SU-DHL-6 (cell line): ENCODE measurements at regions not wholly inside any gene's neighbourhood (a gene's known extent, or its start where the extent isn't known, plus 50 kb on each side); places are given as distances from the start of the nearest gene placed in this dataset.
"Not testable (repeated sequence)": the region's sequence is repeated elsewhere in the genome, so short reads cannot be mapped to it uniquely, and the experiment has no call there.

ENCODE experiments used
- H2AFZ ChIP-seq: fragments of 200-600 bp; sonication (generic); 2 replicates; pipeline ENCODE4 v1.6.1; 2014; ENCODE audit warnings: low read depth, mild to moderate bottlenecking, moderate library complexity, mixed read lengths, antibody characterized with exemption, low read length; ENCODE audit not compliant: severe bottlenecking
- H3F3A ChIP-seq: fragments of 200-600 bp; shearing (Covaris generic); 2 replicates; pipeline ENCODE4 v1.6.0; 2016; ENCODE audit warnings: antibody characterized with exemption, mild to moderate bottlenecking; ENCODE audit not compliant: insufficient read depth
- H3K27ac ChIP-seq: fragments of 200-600 bp; sonication (generic); 2 replicates; pipeline ENCODE4 v1.5.1; 2016; ENCODE audit warnings: low read depth, mild to moderate bottlenecking, low read length, moderate library complexity, mixed read lengths
- H3K27me3 ChIP-seq: fragments of 200-600 bp; sonication (generic), shearing (Covaris generic); 2 replicates; pipeline ENCODE4 v1.6.0; 2014; ENCODE audit warnings: mild to moderate bottlenecking, low read length
- H3K36me3 ChIP-seq: fragments of 200-600 bp; sonication (generic); 2 replicates; pipeline ENCODE4 v1.6.1; 2014; ENCODE audit warnings: mild to moderate bottlenecking, low read length, mixed read lengths
- H3K4me2 ChIP-seq: fragments of 300-600, 200-600 bp; shearing (Covaris generic), sonication (generic); 2 replicates; pipeline ENCODE4 v1.6.0; 2014; ENCODE audit warnings: low read length, low read depth, mild to moderate bottlenecking; ENCODE audit not compliant: poor library complexity, severe bottlenecking
- H3K4me3 ChIP-seq: fragments of 200-600 bp; sonication (generic); 2 replicates; pipeline ENCODE4 v1.5.1; 2014; ENCODE audit warnings: antibody characterized with exemption, low read length, mild to moderate bottlenecking, mixed read lengths; ENCODE audit not compliant: insufficient read depth, poor library complexity, severe bottlenecking
- H3K79me2 ChIP-seq: fragments of 200-600 bp; sonication (generic); 2 replicates; pipeline ENCODE4 v1.6.1; 2014; ENCODE audit warnings: mild to moderate bottlenecking, low read length, moderate library complexity; ENCODE audit not compliant: insufficient read depth
- H3K9ac ChIP-seq: fragments of 200-600 bp; sonication (generic); 2 replicates; pipeline ENCODE4 v1.7.0; 2014; ENCODE audit warnings: mild to moderate bottlenecking, low read length
- H3K9me2 ChIP-seq: fragments of 200-600 bp; sonication (generic); replicated peaks from 2 replicates; pipeline ENCODE4 v1.6.1; 2014; ENCODE audit warnings: low read length; ENCODE audit not compliant: insufficient read depth
- H3K9me3 ChIP-seq: fragments of 200-600 bp; sonication (generic); 2 replicates; pipeline ENCODE4 v1.6.1; 2014; ENCODE audit warnings: low read length, mixed read lengths; ENCODE audit not compliant: insufficient read depth
- H4K20me1 ChIP-seq: fragments of 200-600 bp; sonication (generic); 2 replicates; pipeline ENCODE4 v1.6.1; 2014; ENCODE audit warnings: low read depth, mild to moderate bottlenecking, antibody characterized with exemption, low read length, moderate library complexity, mixed read lengths

DNA sequence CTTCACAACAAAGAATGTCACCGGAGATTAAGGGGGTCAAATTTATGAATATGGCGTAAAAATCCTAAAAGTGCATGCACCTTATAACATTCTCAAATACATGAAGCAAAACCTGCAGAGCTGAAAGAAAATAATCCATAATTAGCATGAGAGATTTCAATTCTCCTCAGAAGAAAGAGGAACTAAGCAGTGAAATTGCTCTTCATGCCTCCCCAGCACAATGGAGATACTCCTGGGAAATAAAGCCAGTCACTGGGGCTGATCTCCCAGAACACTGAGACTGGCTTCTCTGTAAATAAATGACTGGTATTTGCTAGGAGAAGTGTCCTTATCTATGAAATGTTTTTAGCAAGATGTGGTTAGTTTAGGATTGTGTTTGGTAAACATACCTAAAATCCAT lies 68.1 kb downstream of the GOLGA6L6 start:
- H3K79me2 ChIP-seq, H4K20me1 ChIP-seq, H3K4me3 ChIP-seq, H2AFZ ChIP-seq, H3K9ac ChIP-seq, H3F3A ChIP-seq, H3K9me3 ChIP-seq, H3K9me2 ChIP-seq, H3K27ac ChIP-seq, H3K4me2 ChIP-seq, H3K36me3 ChIP-seq, H3K27me3 ChIP-seq: not testable (repeated sequence)

GRCh38 chr15:20472983-20473382 lies 68.6 kb downstream of the GOLGA6L6 start:
- H3K9me3 ChIP-seq, H2AFZ ChIP-seq, H3K9ac ChIP-seq, H3K36me3 ChIP-seq, H3K27me3 ChIP-seq, H3K9me2 ChIP-seq, H4K20me1 ChIP-seq, H3K4me2 ChIP-seq, H3K4me3 ChIP-seq, H3F3A ChIP-seq, H3K27ac ChIP-seq, H3K79me2 ChIP-seq: not testable (repeated sequence)

DNA sequence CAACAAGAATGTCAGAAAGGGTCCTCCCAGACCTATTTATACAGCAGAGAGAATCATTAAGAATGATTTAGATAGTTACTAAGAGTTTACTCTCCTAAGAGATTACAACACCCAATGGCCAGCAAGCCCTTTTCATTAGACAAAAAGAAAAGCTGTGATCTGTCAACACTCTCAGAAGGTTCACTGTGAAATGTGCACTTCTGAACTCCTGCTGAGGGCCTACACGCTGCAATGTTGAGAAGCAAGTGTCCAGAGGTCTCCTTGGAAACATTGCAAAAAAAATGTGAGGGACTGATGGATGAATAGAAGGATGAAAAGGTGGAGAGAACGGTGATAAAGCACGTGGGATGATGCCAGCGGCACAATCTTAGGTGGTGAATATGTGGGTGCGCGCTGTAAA lies 70.8 kb downstream of the GOLGA6L6 start:
- not testable (repeated sequence) for H4K20me1 ChIP-seq, H3K4me3 ChIP-seq, H3K79me2 ChIP-seq, H2AFZ ChIP-seq, H3K27me3 ChIP-seq, H3K27ac ChIP-seq, H3K4me2 ChIP-seq, H3K9me3 ChIP-seq, H3K9ac ChIP-seq, H3K9me2 ChIP-seq, H3F3A ChIP-seq, H3K36me3 ChIP-seq

DNA sequence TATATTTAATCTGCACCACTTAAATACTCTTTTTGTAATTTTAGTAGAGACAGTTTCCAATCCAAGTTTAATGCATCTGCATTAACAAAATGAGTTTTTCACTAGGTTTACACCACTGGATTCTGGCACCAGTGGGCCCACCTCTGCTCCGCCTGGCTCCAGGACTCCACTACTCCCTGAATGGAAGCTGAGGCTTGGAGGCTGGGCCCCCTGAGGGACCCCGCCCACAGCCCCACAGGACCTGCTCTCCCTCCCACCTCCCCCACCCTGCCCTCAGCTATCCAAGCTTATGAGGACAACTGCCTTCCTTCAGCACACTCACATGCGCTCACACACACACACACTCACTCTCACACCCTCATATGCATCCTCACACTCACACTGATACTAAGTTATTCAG lies 100.5 kb downstream of the GOLGA6L6 start:
- not testable (repeated sequence) for H3K27ac ChIP-seq, H3K4me2 ChIP-seq, H3K36me3 ChIP-seq, H2AFZ ChIP-seq, H3K4me3 ChIP-seq, H3K9ac ChIP-seq, H3K27me3 ChIP-seq, H3K9me3 ChIP-seq, H3K9me2 ChIP-seq, H4K20me1 ChIP-seq, H3K79me2 ChIP-seq, H3F3A ChIP-seq

- not testable (repeated sequence) for H3K36me3 ChIP-seq, H3K79me2 ChIP-seq
Observed at GRCh38 chr15:20440390-20440789, 101.2 kb downstream of the GOLGA6L6 start.

GRCh38 chr15:20439111-20439510 lies 102.5 kb downstream of the GOLGA6L6 start:
- H3K9me3 ChIP-seq, H3K36me3 ChIP-seq, H3K79me2 ChIP-seq, H3K27me3 ChIP-seq, H3K9me2 ChIP-seq, H3K4me3 ChIP-seq, H2AFZ ChIP-seq, H3K4me2 ChIP-seq, H3K9ac ChIP-seq, H3F3A ChIP-seq, H3K27ac ChIP-seq, H4K20me1 ChIP-seq: not testable (repeated sequence)

More at GRCh38 chr15:20440390-20440789, 101.2 kb downstream of the GOLGA6L6 start:
- not testable (repeated sequence) for H3K4me2 ChIP-seq, H3K27me3 ChIP-seq, H3K9me3 ChIP-seq, H3K9ac ChIP-seq, H2AFZ ChIP-seq, H3F3A ChIP-seq, H4K20me1 ChIP-seq, H3K9me2 ChIP-seq, H3K4me3 ChIP-seq, H3K27ac ChIP-seq

GRCh38 chr15:20438255-20438654 lies 103.3 kb downstream of the GOLGA6L6 start:
- not testable (repeated sequence) for H3K9me3 ChIP-seq, H3K9ac ChIP-seq, H3K4me3 ChIP-seq, H3K79me2 ChIP-seq, H3F3A ChIP-seq, H3K36me3 ChIP-seq, H3K4me2 ChIP-seq, H3K9me2 ChIP-seq, H2AFZ ChIP-seq, H3K27me3 ChIP-seq, H3K27ac ChIP-seq, H4K20me1 ChIP-seq

DNA sequence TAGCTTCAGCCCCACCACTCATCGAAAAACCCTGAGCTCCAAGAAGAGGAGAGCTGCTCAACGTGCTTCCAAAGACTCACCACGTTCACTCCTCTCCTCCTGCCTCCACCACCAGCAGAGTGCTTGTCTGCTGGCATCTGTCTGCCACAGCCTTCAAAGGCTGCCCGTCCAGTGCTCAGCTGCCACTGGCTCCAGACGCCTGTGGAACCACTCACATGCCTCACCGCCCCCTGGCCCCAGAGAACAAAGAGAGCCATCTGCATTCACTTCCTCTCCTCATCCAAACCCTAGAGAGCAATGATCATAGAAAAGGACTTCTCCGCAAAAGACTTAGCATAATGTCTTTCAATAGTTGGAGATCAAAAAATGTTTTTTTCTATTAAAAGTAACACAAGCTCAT lies 108.1 kb downstream of the GOLGA6L6 start:
- H3K79me2 ChIP-seq, H3K27ac ChIP-seq, H2AFZ ChIP-seq, H3K4me2 ChIP-seq, H3F3A ChIP-seq, H3K27me3 ChIP-seq, H4K20me1 ChIP-seq, H3K36me3 ChIP-seq, H3K9ac ChIP-seq, H3K4me3 ChIP-seq, H3K9me3 ChIP-seq, H3K9me2 ChIP-seq: not testable (repeated sequence)
